ENCODE measurements at regions not wholly inside any gene's neighbourhood (a gene's known extent, or its start where the extent isn't known, plus 50 kb on each side); places are given as distances from the start of the nearest gene placed in this dataset.
"Not testable (repeated sequence)": the region's sequence is repeated elsewhere in the genome, so short reads cannot be mapped to it uniquely, and the experiment has no call there.

DNA sequence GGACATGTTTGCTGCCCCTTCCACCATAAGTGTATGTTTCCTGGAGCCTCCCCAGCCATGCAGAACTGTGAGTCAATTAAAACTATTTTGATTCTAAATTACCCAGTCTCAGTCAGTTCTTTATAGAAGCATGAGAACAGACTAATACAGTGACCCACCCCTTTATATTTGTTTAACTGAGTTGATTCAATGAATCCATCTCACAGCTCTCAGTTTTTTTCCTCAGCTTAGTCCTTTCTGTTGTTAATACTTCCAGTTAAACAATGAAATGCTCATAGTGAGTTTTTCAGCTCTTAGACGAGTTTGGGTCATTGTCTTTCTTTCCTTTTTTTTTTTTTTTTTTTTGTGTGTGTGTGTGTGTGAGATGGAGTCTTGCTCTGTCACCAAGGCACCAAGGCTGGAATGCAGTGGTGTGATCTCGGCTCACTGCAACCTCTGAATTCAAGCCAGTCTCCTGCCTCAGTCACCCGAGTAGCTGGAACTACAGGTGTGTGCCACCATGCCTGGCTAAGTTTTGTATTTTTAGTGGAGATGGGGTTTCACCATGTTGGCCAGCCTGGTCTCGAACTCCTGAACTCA is 627.4 kb downstream of the SPATA31A7 start:
- DNase-seq: not testable (repeated sequence)

DNA sequence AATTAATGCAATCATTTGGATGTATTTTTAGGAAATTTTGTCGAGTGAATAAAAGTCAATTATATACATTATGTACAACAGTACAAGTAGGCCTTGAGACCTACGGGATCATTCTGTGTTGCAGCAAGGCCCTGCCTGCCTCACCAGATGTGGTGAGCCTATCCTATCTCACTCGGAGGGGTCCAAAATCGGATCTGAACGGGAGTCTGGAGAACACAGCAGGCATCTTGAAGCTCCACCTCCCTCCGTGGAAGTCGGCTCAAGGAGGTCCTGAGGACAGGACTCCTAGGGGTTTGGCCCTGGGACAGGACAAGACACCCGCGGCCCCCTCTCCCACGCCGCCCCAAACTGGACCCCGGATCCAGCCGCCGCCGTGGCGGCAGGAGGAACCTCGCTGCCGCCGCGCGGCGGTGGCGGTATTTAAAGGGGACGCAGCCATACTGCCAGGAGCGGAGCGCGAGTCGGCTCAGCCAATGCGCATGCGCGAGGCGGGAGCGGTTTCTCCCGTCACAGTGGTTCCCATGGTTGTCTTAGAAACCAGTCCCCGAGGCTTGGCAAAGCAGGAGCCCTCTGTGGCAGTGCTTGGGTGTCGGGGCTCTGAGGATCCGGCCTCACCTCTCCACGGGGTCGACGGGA is 663.9 kb downstream of the SPATA31A7 start:
- peak; percentile 80 for DNase-seq

DNA sequence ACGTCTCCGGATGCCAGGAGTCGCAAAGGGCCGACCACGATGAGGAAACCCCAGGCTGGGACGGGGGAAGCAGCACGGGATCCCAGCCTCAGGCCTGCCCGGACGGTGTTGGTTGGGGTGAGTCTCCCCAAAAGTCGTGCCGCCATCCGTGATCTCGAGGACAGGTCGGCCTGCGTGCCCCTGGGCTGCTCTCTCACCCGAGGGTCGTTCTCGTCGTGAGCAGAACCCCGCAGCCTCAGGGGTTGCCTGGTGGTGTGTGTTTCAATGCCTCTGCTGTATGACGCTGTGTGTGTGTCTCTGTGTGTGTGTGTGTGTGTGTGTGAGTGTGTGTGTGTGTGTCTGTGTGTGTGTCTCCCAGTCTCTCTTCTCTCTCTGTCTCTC is 664.4 kb downstream of the SPATA31A7 start:
- not testable (repeated sequence) for DNase-seq

DNA sequence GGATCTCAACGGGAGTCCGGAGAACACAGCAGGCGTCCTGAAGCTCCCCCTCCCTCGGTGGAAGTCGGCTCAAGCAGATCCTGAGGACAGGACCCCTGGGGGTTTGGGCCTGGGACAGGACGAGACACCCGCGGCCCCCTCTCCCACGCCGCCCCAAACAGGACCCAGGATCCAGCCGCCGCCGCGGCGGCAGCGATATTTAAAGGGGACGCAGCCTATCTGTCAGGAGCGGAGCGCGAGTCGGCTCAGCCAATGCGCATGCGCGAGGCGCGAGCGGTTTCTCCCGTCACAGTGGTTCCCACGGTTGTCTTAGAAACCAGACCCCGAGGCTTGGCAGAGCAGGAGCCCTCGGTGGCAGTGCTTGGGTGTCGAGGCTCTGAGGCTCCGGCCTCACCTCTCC is 666.4 kb downstream of the SPATA31A7 start:
- not testable (repeated sequence) for DNase-seq

DNA sequence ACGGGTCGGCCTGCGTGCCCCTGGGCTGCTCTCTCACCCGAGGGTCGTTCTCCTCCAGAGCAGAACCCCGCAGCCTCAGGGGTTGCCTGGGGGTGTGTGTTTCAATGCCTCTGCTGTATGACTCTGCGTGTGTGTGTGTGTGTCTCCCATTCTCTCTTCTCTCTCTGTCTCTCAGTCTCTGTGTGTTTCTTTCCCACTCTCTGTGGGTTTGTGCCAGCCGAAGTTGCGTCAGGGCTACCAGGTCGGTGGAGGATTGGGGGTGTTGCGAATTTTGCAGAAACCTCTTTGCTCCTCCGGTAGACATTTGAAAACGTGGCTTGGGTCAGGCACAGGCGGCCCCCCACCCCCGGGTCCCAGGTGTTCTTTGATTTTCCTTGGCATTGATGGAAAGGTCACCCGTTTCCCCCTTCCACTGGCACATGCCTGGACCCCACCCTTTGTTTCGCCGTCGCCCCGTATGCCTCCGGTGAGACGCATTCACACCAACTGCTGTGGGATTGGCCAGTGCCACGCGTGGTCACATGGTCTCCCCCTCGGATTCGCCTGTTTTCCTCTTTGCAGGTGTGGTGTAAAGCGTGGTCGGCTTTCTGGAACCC is 667.1 kb downstream of the SPATA31A7 start:
- not testable (repeated sequence) for DNase-seq

DNA sequence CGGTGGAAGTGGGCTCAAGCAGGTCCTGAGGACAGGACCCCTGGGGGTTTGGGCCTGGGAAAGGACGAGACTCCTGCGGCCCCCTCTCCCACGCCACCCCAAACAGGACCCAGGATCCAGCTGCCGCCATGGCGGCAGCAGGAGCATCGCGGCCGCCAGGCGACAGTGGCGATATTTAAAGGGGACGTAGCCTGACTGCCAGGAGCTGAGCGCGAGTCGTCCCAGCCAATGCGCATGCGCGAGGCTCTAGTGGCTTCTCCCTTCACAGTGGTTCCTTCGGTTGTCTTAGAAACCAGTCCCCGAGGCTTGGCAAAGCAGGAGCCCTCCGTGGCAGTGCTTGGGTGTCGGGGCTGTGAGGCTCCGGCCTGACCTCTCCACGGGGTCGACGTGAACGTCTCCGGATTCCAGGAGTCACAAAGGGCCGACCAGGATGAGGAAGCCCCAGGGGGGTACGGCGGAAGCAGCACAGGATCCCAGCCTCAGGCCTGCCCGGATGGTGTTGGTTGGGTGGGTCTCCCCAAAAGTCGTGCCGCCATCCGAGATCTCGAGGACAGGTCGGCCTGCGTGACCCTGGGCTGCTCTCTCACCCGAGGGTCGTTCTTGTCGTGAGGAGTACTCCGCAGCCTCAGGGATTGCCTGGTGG is 668.0 kb downstream of the SPATA31A7 start:
- DNase-seq: not testable (repeated sequence)

DNA sequence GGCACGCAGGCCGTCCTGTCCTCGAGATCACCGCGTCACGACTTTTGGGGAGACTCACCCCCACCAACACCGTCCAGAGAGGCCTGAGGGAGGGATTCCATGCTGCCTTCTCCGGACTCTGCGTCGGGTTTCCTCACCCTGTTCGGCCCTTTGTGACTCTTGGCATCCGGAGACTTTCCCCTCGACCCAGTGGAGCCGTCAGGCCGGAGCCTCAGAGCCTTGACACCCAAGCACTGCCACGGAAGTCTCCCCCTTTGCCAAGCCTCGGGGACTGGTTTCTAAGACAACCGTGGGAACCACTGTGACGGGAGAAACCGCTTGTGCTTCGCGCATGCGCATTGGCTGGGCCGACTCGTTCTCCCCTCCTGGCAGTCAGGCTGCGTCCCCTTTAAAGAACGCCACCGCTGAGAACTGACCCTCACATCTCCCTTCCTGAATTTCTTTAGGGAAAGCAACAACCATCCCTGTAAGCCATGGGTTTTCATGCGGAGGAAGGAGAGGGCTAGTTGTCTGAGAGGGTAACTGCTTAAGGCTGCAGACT is 672.7 kb downstream of the SPATA31A7 start:
- DNase-seq: peak; percentile 65

DNA sequence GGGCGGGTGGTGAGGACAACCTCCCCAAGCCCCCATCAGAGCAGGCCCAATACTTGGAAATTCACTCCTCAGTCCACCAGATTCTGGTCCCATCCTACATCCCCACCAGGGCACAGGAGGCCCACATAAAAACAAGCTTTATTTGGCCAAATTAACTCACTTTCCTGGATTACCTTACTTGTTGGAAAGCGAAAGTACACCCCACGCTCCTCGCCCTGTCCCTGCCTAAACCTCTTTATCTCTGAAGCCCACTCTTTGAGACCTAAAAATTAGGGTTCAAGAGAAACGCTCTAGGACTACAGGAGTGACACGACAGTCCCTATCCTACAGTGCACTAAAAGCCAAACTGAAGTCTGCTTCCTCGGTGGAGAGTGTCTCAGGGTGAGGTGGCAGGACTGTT is 674.6 kb downstream of the SPATA31A7 start:
- not testable (repeated sequence) for DNase-seq

DNA sequence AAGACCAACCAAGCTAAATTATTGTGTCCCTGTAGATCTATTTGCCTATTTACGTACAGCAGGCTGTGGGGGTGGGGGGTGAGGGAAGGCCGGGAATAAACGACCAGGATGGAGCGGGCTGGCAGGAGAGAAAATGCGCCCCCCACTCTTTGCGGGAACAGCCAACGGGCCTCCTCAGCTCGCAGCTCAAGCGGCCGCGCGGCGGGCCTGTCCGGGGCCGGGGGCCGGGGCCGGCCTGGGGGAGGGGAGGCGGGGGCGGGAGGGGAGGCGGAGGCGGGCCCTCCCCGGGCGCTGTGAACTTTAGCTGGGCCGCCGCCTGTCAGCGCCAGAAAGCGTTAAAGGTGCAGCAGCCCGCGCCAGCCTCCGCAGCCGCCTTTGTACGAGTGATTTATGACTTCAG is 679.1 kb downstream of the SPATA31A7 start:
- not testable (repeated sequence) for DNase-seq

DNA sequence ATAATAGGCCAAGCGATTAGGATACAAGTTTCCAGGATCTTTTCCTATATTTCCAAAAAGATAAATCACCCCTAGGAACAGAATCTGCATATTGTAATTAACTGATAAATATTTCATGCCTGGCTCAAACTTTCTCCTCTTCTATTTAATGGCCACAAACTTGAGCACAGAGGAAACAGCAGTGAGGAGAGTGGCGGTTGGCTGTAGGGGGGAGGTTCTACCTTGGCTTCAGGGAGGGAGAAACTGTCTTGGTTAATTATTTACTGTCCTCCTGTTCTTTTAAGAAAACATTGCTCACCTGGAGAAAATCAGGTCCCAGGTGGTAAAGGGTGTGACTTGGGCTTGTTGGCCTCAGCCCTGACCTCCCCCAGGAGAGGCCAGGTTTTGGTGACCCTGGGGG is 682.5 kb downstream of the SPATA31A7 start:
- not testable (repeated sequence) for DNase-seq
